ENCODE measurements at regions not wholly inside any gene's neighbourhood (a gene's known extent, or its start where the extent isn't known, plus 50 kb on each side); places are given as distances from the start of the nearest gene placed in this dataset.

GRCh38 chr13:62168891-62169290 is 753.2 kb upstream of the PCDH20 start:
- TF ChIP-seq GATA2 (IDR thresholded peaks at IDR 0.05; ENCODE audit: low read depth, low read length): no peak
- no peak for TF ChIP-seq GATA3 (IDR thresholded peaks at IDR 0.05; ENCODE audit: low read depth, low read length)
